Activated naive CD4-positive, alpha-beta T cell treated with anti-CD3 and anti-CD28 coated beads for 36 hours (primary cell): ENCODE measurements at regions not wholly inside any gene's neighbourhood (a gene's known extent, or its start where the extent isn't known, plus 50 kb on each side); places are given as distances from the start of the nearest gene placed in this dataset.

Source experiments
- CTCF ChIA-PET: fragments of 350-600 bp; sonication (Branson Sonifier 250); formaldehyde crosslinking; loops from one replicate; lab custom pipeline; 2021; ENCODE audit warnings: antibody characterized with exemption; lab: Charles Lee
- DNase-seq: peaks from one replicate; pipeline ENCODE4 v3.0.0-alpha.2; 2020
- H3K27ac Mint-ChIP-seq: one replicate; pipeline ENCODE4 v1.8.0; 2021; ENCODE audit warnings: mild to moderate bottlenecking, mixed read lengths
- H3K27me3 Mint-ChIP-seq: one replicate; pipeline ENCODE4 v1.8.0; 2021; ENCODE audit warnings: low read depth, mixed read lengths
- H3K36me3 Mint-ChIP-seq: one replicate; pipeline ENCODE4 v1.8.0; 2021; ENCODE audit warnings: low read depth, mixed read lengths
- H3K4me1 Mint-ChIP-seq: one replicate; pipeline ENCODE4 v1.8.0; 2021; ENCODE audit warnings: low read depth, mixed read lengths
- H3K4me3 Mint-ChIP-seq: one replicate; pipeline ENCODE4 v1.8.0; 2021; ENCODE audit warnings: mild to moderate bottlenecking, moderate library complexity, mixed read lengths
- H3K9me3 Mint-ChIP-seq: one replicate; pipeline ENCODE4 v1.8.0; 2021; ENCODE audit warnings: mixed read lengths
- intact Hi-C: fragments of 100-400 bp; cut with micrococcal nuclease; formaldehyde crosslinking; loops from one replicate; pipeline ENCODE4 v1.15.1; 2023

DNA sequence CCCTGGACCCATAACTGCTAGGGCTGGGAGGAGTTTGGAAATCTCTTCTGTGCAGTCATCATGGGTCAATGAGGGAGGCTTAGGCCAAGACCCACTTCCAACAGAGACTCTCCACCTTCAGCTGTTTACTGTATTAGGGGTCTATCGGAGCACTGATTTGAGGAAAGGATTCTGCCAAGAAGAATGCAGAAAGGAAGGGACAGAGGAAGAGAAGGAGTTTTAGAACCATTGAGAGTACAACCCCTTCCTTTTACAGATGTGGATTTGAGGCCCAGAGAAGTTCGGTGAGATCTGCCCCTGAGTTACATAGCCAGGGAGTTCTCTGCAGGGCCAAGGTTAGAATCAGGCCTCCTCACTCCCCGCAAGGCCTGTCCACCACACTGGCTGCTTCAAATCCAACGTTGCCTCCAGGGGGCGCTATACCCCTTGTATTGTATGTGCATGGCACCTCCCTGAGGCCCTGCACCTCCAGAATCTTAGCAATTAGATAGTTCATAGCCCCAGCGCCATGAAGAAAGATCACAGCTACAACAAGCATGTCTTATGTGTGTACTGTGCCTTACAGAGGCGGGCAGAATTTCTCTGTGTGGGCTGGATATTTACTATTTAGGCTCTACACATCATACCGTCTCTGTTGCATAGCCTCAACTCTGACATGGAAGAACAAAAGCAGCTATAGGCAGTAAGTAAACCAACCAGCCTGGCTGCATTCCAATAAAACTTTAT, 246.8 kb downstream of the SKIDA1 start:
- Mint-ChIP-seq H3K4me3 (no peak overlapping the region), H3K27ac (no peak overlapping the region), H3K27me3 (no peaks in the 10 kb centered on the region), H3K4me1 (no peaks in the 10 kb centered on the region), H3K9me3 (no peaks in the 10 kb centered on the region), H3K36me3 (no peaks in the 10 kb centered on the region)
- intact Hi-C loops, result loop anchor here (1.0 to 5.0 kb wide), 5 partner anchors 219 to 1789 kb away; no protein-coding TSS in a partner anchor
- CTCF ChIA-PET, result interaction anchor here (0.6 to 1.8 kb wide), 5 partner anchors 14 to 739 kb away, joined by 4 to 6 read pairs (median 4); no protein-coding TSS in a partner anchor
- DNase-seq, result peak; percentile 92

DNA sequence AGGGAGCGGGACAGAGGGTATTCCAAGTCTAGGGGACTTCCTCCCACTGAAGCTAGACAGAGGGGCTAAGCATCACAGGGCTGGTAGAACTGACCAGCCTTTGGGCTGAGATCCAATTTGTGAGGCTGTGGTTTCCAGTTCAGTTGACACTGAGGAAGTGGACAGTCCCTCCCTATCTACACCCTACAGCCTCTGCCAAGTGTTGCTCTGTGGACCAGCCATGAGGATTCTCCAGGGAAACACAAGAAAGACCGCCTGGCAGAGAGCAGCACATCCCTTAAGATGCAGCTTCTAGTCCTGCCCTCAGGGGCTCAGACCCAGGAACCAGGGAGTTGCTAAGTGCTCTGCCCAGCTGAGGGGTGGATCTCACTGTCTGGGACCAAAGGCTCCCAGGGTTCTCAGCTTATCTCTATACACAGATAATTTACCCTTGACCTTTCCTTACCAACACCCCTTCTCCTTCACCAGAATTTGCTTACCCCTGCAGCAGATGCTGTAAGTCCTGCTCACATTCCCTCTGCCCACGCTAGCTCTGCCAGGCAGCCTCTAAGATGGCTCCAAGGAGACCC, 252.0 kb downstream of the SKIDA1 start:
- no peak overlapping the region for H3K4me3 Mint-ChIP-seq
- no peak for DNase-seq
- no peak overlapping the region for H3K27ac Mint-ChIP-seq
- H3K9me3 Mint-ChIP-seq, result peaks cover 7% of the 10 kb centered on the region
- CTCF ChIA-PET, result no interaction called here
- peaks cover 3% of the 10 kb centered on the region for H3K27me3 Mint-ChIP-seq
- intact Hi-C loops, result no loop called here
- no peaks in the 10 kb centered on the region for H3K36me3 Mint-ChIP-seq
- no peaks in the 10 kb centered on the region for H3K4me1 Mint-ChIP-seq

- Mint-ChIP-seq H3K4me1 (no peaks in the 10 kb centered on the region), H3K27me3 (peaks cover 3% of the 10 kb centered on the region), H3K4me3 (no peak overlapping the region), H3K27ac (no peak overlapping the region), H3K9me3 (peaks cover 7% of the 10 kb centered on the region), H3K36me3 (no peaks in the 10 kb centered on the region)
- no peak for DNase-seq
- CTCF ChIA-PET, result no interaction called here
- intact Hi-C loops, result no loop called here
These were observed 252.7 kb downstream of the SKIDA1 start for GRCh38 chr10:21272643-21273399.

GRCh38 chr10:21270976-21271375, 254.5 kb downstream of the SKIDA1 start:
- Mint-ChIP-seq H3K4me1 (no peaks in the 10 kb centered on the region), H3K4me3 (no peak overlapping the region), H3K27ac (no peak overlapping the region), H3K36me3 (no peaks in the 10 kb centered on the region), H3K9me3 (peaks cover 7% of the 10 kb centered on the region), H3K27me3 (peaks cover 3% of the 10 kb centered on the region)
- intact Hi-C loops, result loop anchor here (1.0 to 2.0 kb wide), 2 partner anchors 192 to 413 kb away; no protein-coding TSS in a partner anchor
- DNase-seq, result no peak
- CTCF ChIA-PET, result interaction anchor here (0.8 kb wide), 1 partner anchor 10 kb away, joined by 3 read pairs; no protein-coding TSS in a partner anchor

DNA sequence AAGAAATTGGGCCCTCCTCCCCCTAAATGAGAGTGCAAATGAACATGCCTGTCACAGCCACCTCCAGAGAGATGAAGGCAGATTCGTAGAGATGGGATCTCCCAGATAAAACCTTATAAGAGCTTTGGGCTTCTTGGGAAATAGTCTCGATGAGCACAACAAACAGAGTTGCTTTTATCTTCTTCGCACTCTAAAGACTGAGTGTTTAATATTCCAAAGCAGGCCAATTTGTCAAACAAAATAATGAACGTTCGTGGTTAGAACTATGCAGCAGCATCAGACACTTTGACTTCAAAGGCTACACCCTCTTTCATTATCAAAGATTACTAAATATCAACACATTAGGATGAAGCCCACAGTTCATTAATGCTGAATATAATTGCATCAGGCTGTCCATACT, 256.2 kb downstream of the SKIDA1 start:
- Mint-ChIP-seq H3K27ac (no peak overlapping the region), H3K4me1 (no peaks in the 10 kb centered on the region), H3K36me3 (no peaks in the 10 kb centered on the region), H3K27me3 (peaks cover 3% of the 10 kb centered on the region), H3K4me3 (no peak overlapping the region), H3K9me3 (peaks cover 7% of the 10 kb centered on the region)
- intact Hi-C loops, result no loop called here
- DNase-seq, result no peak
- CTCF ChIA-PET, result interaction anchor here (0.8 kb wide), 1 partner anchor 252 kb away, joined by 3 read pairs; no protein-coding TSS in a partner anchor

- H3K36me3 Mint-ChIP-seq, result no peaks in the 10 kb centered on the region
- H3K9me3 Mint-ChIP-seq, result peaks cover 1% of the 10 kb centered on the region
- H3K27me3 Mint-ChIP-seq, result peaks cover 1% of the 10 kb centered on the region
- CTCF ChIA-PET, result no interaction called here
- intact Hi-C loops, result no loop called here
- H3K4me1 Mint-ChIP-seq, result no peaks in the 10 kb centered on the region
- no peak overlapping the region for H3K4me3 Mint-ChIP-seq
- no peak overlapping the region for H3K27ac Mint-ChIP-seq
- no peak for DNase-seq
These were observed 259.9 kb downstream of the SKIDA1 start for GRCh38 chr10:21265622-21266021.

DNA sequence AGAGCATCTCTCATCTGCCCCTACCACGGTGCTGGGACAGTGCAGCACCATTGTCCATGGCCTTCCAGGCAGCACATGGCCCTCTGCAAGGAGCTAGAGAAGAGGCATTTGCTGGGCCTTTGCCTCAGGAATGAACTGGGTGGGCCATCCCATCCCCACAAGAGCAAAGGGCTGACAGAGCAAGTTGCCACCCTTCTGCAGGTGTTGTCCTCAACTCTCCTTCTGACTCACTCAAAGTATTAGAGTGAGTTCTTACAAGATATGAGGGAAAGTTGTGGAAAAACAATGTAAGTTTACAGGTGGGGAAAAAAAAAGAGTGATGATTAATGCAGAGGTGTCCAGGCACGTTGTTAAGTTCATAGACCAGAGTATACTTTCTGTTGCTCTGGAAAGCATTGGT, 261.2 kb downstream of the SKIDA1 start:
- no peaks in the 10 kb centered on the region for H3K36me3 Mint-ChIP-seq
- DNase-seq, result no peak
- H3K27ac Mint-ChIP-seq, result no peak overlapping the region
- no peaks in the 10 kb centered on the region for H3K27me3 Mint-ChIP-seq
- no peaks in the 10 kb centered on the region for H3K4me1 Mint-ChIP-seq
- intact Hi-C loops, result no loop called here
- H3K9me3 Mint-ChIP-seq, result no peaks in the 10 kb centered on the region
- H3K4me3 Mint-ChIP-seq, result no peak overlapping the region
- CTCF ChIA-PET, result no interaction called here

- DNase-seq, result no peak
- CTCF ChIA-PET, result no interaction called here
- Mint-ChIP-seq H3K36me3 (no peaks in the 10 kb centered on the region), H3K4me3 (no peak overlapping the region), H3K9me3 (no peaks in the 10 kb centered on the region), H3K27ac (no peak overlapping the region), H3K27me3 (no peaks in the 10 kb centered on the region), H3K4me1 (no peaks in the 10 kb centered on the region)
- intact Hi-C loops, result no loop called here
These were observed 261.6 kb downstream of the SKIDA1 start for GRCh38 chr10:21263839-21264238.

- Mint-ChIP-seq H3K4me3 (no peak overlapping the region), H3K36me3 (no peaks in the 10 kb centered on the region), H3K9me3 (no peaks in the 10 kb centered on the region), H3K4me1 (no peaks in the 10 kb centered on the region), H3K27me3 (no peaks in the 10 kb centered on the region), H3K27ac (no peak overlapping the region)
- intact Hi-C loops, result no loop called here
- no peak for DNase-seq
- CTCF ChIA-PET, result no interaction called here
These were observed 262.1 kb downstream of the SKIDA1 start for GRCh38 chr10:21263263-21263803.

GRCh38 chr10:21261842-21262294, 263.6 kb downstream of the SKIDA1 start:
- H3K27ac Mint-ChIP-seq, result no peak overlapping the region
- intact Hi-C loops, result no loop called here
- DNase-seq, result no peak
- no peak overlapping the region for H3K4me3 Mint-ChIP-seq
- no peaks in the 10 kb centered on the region for H3K4me1 Mint-ChIP-seq
- no peaks in the 10 kb centered on the region for H3K9me3 Mint-ChIP-seq
- peaks cover 3% of the 10 kb centered on the region for H3K27me3 Mint-ChIP-seq
- CTCF ChIA-PET, result no interaction called here
- H3K36me3 Mint-ChIP-seq, result no peaks in the 10 kb centered on the region

GRCh38 chr10:21260506-21261149, 264.9 kb downstream of the SKIDA1 start:
- CTCF ChIA-PET, result no interaction called here
- Mint-ChIP-seq H3K36me3 (no peaks in the 10 kb centered on the region), H3K4me3 (no peak overlapping the region), H3K9me3 (no peaks in the 10 kb centered on the region), H3K27ac (no peak overlapping the region), H3K27me3 (peaks cover 3% of the 10 kb centered on the region), H3K4me1 (no peaks in the 10 kb centered on the region)
- intact Hi-C loops, result no loop called here
- no peak for DNase-seq

DNA sequence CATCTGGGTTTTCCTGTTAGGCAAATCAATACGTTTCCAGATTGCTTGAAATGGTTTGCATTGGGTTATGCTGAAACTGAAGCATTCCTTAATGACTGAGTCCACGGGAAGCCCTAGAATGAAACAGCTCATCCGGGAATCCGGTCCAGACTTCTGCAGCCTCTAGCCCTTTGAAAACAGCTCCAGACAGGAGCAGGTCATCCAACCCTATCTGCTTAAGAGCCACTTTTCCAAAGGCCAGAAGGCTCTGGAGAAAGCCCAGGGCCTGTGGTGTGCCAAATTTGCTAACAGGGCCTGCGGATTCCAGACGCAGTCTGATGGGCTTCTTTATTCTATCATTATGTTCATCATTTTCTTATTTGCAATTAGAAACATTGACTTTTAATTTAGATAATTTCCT, 265.4 kb downstream of the SKIDA1 start:
- peaks cover 3% of the 10 kb centered on the region for H3K27me3 Mint-ChIP-seq
- no peak overlapping the region for H3K4me3 Mint-ChIP-seq
- H3K9me3 Mint-ChIP-seq, result no peaks in the 10 kb centered on the region
- intact Hi-C loops, result no loop called here
- no peak overlapping the region for H3K27ac Mint-ChIP-seq
- no peaks in the 10 kb centered on the region for H3K36me3 Mint-ChIP-seq
- CTCF ChIA-PET, result no interaction called here
- H3K4me1 Mint-ChIP-seq, result no peaks in the 10 kb centered on the region
- no peak for DNase-seq
